Activated naive CD8-positive, alpha-beta T cell treated with anti-CD3 and anti-CD28 coated beads, Interleukin-2, amount 50 U/mL, for 16 hours (primary cell): ENCODE measurements at regions not wholly inside any gene's neighbourhood (a gene's known extent, or its start where the extent isn't known, plus 50 kb on each side); places are given as distances from the start of the nearest gene placed in this dataset.
"Not testable (repeated sequence)": the region's sequence is repeated elsewhere in the genome, so short reads cannot be mapped to it uniquely, and the experiment has no call there.

Experiments used
- DNase-seq: peaks from one replicate; pipeline ENCODE4 v3.0.0-alpha.2; 2020; ENCODE audit warnings: low read depth, low spot score

- DNase-seq: no peak
Measured at GRCh38 chr12:67455236-67455635, 186.1 kb downstream of the CAND1 start.

DNA sequence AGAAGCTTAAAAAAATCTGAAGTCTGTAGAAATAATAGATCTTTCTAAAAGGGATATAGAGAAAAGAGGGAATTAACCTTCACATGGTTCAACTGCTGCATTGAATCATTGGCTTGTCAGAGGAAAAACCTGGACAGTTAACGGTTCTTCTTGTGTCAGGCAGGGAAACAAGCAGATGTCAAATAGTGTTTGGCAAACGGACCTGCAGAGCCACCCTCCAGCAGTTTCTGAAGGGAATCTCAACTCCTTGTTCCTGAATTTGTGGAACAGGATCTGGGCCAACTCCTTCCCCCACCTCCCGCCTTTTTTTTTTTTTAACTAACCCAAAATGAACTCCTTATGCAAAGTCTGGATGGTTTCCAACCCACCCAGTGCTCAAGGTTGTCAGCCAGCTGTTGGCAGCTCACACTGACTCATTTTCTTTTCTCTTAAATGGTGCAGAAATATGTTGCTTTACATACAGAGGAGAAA lies 187.3 kb downstream of the CAND1 start:
- DNase-seq: no peak

DNA sequence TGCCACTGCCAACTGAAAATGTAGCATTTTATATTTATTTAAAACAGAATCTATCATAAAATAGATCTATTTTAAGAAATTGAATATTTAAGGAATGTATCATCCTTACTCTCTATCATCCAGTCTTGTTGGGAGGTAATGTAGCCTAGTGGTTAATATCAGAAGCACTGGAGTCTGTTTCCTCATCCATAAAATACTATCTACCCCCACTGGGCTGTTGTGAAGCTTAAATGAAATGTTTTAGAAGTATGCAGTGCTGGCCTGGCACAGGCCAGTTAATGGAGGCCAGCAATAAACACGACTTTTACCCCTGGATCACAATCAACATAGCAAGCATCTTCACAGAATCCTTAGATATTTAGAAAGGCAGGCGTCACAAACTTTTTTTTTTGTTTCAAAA lies 188.0 kb downstream of the CAND1 start:
- DNase-seq: no peak

DNA sequence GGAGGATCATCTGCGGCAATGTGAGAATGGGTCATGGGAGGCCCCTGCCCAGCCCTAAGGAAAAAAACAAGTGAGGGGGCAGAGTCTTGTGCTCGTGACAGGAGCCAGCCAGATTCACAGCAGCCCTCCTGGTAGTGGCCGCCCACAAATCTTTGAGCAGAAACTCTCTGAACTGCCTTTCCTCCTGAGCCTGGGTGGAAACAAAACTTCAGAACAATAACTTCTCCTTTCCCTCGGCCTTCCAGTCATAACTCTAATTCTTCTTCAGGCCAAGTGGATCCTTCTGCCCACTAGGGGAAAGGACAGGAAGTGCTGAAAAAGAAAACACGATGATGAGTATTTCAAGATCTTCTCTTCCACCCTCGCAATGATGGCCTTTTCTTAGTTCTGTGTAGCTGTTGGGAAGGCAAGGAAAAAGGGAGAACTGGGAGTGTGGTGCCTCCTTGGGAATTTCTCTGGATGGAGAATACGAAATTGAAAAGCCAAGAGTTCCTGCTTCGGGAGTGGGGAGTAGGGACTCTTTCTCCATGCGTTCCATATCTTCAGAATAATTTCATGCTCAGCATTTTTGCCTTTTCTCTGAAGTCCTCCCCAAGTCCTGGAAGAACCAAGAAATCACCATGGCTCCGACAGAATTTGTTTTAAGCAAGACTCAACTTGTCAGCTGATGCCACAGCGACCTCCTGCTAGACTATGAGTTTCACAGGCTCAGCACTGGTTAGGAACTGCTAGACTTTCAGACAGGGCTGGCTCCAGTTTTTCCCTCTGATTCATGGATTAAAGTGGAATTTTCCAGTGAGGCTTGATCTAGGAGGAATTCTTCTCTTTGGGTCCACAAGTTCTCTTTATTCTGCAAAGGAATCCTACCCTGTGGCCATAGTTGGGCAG lies 188.9 kb downstream of the CAND1 start:
- no peak for DNase-seq

GRCh38 chr12:67459173-67459572 lies 189.4 kb upstream of the DYRK2 start:
- no peak for DNase-seq

GRCh38 chr12:67459578-67459977 lies 189.0 kb upstream of the DYRK2 start:
- no peak for DNase-seq

- DNase-seq: no peak
Measured at GRCh38 chr12:67460388-67460787, 188.2 kb upstream of the DYRK2 start.

DNA sequence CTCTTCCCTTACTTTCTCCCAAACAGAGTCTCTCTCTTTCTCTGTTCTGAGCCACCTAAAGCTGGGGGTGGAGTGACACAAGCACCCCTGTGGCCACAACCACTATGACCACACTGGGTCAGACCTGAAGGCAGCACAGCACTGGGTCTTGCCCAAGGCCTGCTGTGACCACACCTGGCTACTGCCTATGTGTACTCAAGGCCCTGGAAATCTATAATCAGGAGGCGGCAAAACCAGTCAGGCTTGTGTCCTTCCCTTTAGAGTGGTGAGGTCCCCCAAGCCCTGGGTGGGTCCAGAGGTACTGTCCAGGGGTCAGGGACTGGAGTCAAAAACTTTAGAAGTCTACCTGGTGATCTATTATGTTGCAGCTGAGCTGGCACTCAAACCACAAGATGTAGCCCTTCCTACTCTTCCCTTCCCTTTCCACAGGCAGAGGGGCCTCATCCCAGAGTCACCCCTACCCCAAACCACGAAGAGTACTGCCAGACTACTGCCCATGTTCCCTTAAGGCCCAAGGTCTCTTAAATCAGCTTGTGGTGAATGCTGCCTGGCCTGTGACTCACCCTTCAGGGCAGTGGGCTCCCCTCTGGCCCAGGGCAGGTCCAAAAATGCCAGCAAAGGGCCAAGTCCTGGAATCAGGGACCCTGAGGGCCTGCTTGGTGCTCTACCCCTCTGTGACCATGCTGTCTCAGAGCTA lies 179.8 kb upstream of the DYRK2 start:
- DNase-seq: no peak

- DNase-seq: no peak
Measured at GRCh38 chr12:67469666-67470065, 178.9 kb upstream of the DYRK2 start.

DNA sequence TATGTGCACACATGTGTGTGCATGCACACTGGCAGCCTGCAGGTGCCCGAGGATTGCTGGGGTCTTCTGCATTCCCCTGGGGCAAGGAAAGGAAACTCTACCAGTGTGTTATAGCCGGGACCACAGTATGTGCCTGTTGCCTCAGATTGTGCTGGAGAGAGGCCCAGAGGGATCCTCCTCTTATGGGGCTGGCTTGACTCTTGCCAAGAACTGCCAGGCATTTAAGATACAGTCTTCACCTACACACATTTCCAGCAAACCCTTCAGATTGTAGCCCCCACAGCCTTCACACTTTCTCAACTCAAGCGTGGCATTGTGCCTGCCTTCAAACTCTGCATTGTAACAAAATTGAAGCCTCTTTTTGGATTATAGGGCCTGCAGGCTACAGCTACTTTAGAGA lies 176.7 kb upstream of the DYRK2 start:
- no peak for DNase-seq

- no peak for DNase-seq
Measured at GRCh38 chr12:67472539-67472938, 176.0 kb upstream of the DYRK2 start.

DNA sequence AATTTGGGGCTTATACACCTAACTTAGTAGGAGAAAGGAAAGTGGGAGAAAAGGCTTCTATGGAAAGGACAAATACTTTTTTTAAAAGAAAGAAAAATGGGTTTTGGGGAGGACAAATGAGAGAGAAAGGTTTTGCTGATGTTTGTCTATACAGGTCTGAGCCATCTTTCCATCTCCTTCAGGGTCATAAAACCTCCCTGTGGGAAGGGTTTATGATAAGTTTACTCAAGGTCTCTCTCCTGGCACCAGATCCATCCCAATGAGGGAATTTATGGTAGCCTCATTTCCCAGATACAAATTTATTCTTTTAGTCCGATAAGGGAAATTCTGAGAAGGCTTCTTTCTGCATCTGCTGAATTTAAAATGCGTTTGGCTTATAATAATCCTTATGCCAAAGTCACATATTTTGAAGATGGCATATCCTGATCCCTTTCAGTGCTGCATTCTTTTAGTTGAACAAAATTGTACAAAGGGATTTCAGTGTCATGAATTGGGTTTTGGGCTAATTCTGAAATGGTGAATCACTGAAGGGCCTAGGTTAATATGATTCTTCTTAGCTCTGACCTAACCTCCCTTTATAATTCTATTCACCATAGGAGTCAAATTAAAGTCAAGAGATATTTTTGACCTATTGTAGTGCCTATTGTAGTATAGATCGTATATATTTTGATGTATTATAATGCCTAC lies 173.5 kb upstream of the DYRK2 start:
- no peak for DNase-seq

DNA sequence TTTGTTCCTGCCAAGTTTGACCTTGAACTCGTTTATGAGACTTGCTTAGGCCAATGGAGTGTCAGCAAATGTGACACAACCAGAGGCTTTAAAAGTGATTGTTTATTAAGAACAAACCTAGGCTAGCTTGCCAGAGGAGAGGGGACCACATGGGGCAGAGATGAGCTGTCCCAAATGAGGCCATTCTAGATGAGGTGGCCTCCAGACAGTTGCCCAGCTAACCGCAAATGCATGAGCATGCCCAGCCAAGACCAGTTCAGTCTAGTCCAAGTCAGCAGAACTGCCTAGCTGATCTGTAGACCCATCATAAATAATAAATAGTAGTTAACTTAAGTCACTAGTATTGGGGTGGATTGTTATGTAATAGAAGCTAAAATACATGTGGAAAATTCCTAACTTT lies 172.8 kb upstream of the DYRK2 start:
- DNase-seq: no peak

DNA sequence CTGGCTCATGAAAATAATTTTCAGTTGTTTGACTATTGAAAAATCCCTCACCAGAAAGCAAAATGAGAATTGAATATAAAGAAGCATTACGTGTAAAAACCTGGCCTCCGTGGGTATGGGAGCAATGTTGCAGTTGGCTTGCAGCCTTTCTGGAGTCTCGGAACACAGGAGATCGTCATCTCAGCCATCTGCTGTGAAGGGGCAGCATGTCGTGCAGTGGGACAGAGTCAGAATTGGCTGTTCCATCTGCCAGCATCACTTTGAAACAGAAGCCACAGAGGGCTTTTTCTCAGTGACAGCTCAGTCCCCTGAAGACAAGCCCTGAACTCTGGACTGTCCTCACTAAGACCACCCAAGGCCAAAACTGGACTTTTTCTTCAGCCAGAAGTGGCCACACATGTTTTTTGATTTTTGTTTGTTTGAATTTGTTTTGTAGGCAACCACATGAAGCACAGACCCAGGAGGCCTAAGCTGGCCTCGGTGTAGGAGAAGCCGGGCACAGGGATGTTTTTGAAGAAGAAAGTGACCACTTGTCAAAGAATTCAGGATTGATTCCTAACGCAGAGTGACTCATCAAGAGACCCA lies 170.8 kb upstream of the DYRK2 start:
- DNase-seq: no peak

GRCh38 chr12:67482751-67483661 lies 165.5 kb upstream of the DYRK2 start:
- peak; percentile 6 for DNase-seq

GRCh38 chr12:67483871-67484554 lies 164.5 kb upstream of the DYRK2 start:
- no peak for DNase-seq

DNA sequence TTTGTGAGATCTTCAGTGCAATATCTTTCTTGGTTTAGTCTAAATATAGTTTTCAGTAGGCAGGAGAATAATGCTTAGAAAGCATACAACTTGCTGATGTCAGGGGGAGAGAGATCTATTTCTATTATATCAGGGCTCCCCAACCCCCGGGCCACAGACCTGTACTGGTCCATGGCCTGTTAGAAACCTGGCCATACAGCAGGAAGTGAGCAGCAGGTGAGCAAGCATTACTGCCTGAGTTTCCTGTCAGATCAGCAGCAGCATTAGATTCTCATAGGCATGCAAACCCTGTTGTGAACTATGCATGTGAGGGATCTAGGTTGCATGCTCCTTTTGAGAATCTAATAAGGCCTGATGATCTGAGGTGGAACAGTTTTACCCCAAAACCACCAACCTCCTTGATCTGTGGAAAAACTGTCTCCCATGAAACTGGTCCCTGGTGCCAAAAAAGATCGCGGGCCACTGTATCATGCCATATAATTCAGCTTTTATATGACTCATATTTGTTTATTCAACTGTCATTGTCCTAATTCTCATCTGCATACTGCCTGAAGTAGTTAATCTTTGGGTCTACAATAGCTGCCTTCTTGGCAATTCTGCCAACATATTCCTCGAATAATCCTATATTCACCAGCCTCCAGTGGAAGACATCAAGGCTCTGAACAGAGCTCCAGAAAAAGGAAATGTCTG lies 163.6 kb upstream of the DYRK2 start:
- no peak for DNase-seq

- DNase-seq: no peak
Measured at GRCh38 chr12:67486671-67487070, 161.9 kb upstream of the DYRK2 start.

DNA sequence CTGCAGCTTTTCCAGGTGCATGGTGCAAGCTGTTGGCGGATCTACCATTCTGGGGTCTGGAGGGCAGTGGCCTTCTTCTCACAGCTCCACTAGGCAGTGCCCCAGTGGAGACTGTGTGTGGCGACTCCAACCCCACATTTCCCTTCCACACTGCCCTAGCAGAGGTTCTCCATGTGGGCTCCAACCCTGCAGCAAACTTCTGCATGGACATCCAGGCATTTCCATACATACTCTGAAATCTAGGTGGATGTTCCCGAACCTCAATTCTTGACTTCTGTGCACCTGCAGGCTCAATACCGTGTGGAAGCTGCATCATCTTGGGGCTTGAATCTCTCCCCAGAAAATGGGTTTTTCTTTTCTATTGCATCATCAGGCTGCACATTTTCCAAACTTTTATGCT lies 160.2 kb upstream of the DYRK2 start:
- DNase-seq: not testable (repeated sequence)

GRCh38 chr12:67489007-67489406 lies 159.5 kb upstream of the DYRK2 start:
- DNase-seq: no peak
